ENCODE measurements at regions not wholly inside any gene's neighbourhood (a gene's known extent, or its start where the extent isn't known, plus 50 kb on each side); places are given as distances from the start of the nearest gene placed in this dataset.

DNA sequence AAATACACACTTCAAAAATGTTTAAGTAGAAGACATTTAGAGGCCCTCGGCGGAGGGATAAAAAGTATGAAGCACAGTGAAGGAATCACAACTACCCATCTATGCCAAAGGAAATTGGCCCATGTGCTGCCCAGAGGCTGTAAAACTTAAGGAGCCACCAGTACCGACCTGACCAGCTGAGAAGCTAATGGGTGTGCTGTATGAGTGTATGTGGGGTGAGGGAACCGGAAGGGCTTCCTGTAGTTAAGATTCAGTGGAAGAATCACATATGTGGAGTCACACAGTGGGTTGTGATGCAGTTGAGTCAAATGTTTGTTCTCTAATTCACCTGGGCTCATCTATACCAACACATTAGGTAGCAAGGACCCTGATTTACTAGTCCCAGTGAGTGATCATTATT is 516.0 kb upstream of the IL12A start:
- no peak overlapping the region for H3K4me3 ChIP-seq (ENCODE audit: low read length)
- no peak overlapping the region for H3K4me2 ChIP-seq (ENCODE audit: low read length)
- no peaks in the 10 kb centered on the region for H3K9me2 ChIP-seq (replicated peaks; ENCODE audit: control insufficient read depth, low read length)
- no peaks in the 10 kb centered on the region for H3K79me2 ChIP-seq (ENCODE audit: control insufficient read depth, low read length)
- H3F3A ChIP-seq (ENCODE audit: control insufficient read depth, insufficient read depth), result no peaks in the 10 kb centered on the region
- H3K9me3 ChIP-seq (ENCODE audit: control insufficient read depth, insufficient read depth, low read length), result no peaks in the 10 kb centered on the region
- no peaks in the 10 kb centered on the region for H4K20me1 ChIP-seq (ENCODE audit: control insufficient read depth, insufficient read depth, low read depth, low read length)
- H3K27me3 ChIP-seq (ENCODE audit: control insufficient read depth, low read length), result no peaks in the 10 kb centered on the region
- H3K36me3 ChIP-seq (ENCODE audit: control insufficient read depth, low read length), result no peaks in the 10 kb centered on the region
- H3K27ac ChIP-seq (ENCODE audit: low read depth, low read length), result no peak overlapping the region
- TF ChIP-seq EZH2phosphoT487 (IDR thresholded peaks at IDR 0.05; ENCODE audit: borderline replicate concordance, low read length), result no peak
- TF ChIP-seq, protein P1, sequence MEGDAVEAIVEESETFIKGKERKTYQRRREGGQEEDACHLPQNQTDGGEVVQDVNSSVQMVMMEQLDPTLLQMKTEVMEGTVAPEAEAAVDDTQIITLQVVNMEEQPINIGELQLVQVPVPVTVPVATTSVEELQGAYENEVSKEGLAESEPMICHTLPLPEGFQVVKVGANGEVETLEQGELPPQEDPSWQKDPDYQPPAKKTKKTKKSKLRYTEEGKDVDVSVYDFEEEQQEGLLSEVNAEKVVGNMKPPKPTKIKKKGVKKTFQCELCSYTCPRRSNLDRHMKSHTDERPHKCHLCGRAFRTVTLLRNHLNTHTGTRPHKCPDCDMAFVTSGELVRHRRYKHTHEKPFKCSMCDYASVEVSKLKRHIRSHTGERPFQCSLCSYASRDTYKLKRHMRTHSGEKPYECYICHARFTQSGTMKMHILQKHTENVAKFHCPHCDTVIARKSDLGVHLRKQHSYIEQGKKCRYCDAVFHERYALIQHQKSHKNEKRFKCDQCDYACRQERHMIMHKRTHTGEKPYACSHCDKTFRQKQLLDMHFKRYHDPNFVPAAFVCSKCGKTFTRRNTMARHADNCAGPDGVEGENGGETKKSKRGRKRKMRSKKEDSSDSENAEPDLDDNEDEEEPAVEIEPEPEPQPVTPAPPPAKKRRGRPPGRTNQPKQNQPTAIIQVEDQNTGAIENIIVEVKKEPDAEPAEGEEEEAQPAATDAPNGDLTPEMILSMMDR (IDR thresholded peaks at IDR 0.05; ENCODE audit: low read depth, low read length, poor library complexity, severe bottlenecking), result no peak
- no peaks in the 10 kb centered on the region for H3K4me1 ChIP-seq (ENCODE audit: control insufficient read depth, low read length)

DNA sequence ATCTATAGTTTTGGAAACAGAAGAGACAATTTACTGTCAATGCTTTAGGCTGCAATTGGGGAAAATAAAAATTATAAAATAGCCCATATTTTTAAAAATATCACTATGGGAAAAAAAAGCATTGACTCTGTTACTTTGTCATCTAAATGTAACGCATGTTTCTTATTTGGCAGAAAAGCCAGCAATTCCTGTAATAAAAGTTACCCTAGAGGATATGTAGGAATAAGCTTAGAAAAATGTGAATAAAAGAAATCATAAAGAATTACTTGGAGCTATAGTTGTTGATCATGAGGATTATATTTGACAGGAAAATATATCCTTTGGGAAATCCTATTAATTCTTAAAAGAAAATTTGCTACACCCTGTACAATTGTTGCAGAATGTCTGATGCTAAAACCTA is 515.4 kb upstream of the IL12A start:
- Histone ChIP-seq H3K36me3 (ENCODE audit: control insufficient read depth, low read length) (no peaks in the 10 kb centered on the region), H3K4me2 (ENCODE audit: low read length) (no peak overlapping the region), H3K9me2 (replicated peaks; ENCODE audit: control insufficient read depth, low read length) (no peaks in the 10 kb centered on the region), H3F3A (ENCODE audit: control insufficient read depth, insufficient read depth) (no peaks in the 10 kb centered on the region), H3K4me3 (ENCODE audit: low read length) (no peak overlapping the region), H3K4me1 (ENCODE audit: control insufficient read depth, low read length) (no peaks in the 10 kb centered on the region), H3K9me3 (ENCODE audit: control insufficient read depth, insufficient read depth, low read length) (no peaks in the 10 kb centered on the region), H3K79me2 (ENCODE audit: control insufficient read depth, low read length) (no peaks in the 10 kb centered on the region), H3K27ac (ENCODE audit: low read depth, low read length) (no peak overlapping the region), H4K20me1 (ENCODE audit: control insufficient read depth, insufficient read depth, low read depth, low read length) (no peaks in the 10 kb centered on the region), H3K27me3 (ENCODE audit: control insufficient read depth, low read length) (no peaks in the 10 kb centered on the region)
- no peak for TF ChIP-seq EZH2phosphoT487 (IDR thresholded peaks at IDR 0.05; ENCODE audit: borderline replicate concordance, low read length)
- TF ChIP-seq, protein P1 (IDR thresholded peaks at IDR 0.05; ENCODE audit: low read depth, low read length, poor library complexity, severe bottlenecking), result no peak

GRCh38 chr3:159480046-159480445 is 508.6 kb upstream of the IL12A start:
- TF ChIP-seq, protein P1 (IDR thresholded peaks at IDR 0.05; ENCODE audit: low read depth, low read length, poor library complexity, severe bottlenecking), result no peak
- TF ChIP-seq EZH2phosphoT487 (IDR thresholded peaks at IDR 0.05; ENCODE audit: borderline replicate concordance, low read length), result no peak
- Histone ChIP-seq H3F3A (ENCODE audit: control insufficient read depth, insufficient read depth) (no peaks in the 10 kb centered on the region), H3K36me3 (ENCODE audit: control insufficient read depth, low read length) (no peaks in the 10 kb centered on the region), H3K4me3 (ENCODE audit: low read length) (no peak overlapping the region), H3K4me1 (ENCODE audit: control insufficient read depth, low read length) (no peaks in the 10 kb centered on the region), H3K4me2 (ENCODE audit: low read length) (no peak overlapping the region), H3K9me2 (replicated peaks; ENCODE audit: control insufficient read depth, low read length) (no peaks in the 10 kb centered on the region), H3K9me3 (ENCODE audit: control insufficient read depth, insufficient read depth, low read length) (no peaks in the 10 kb centered on the region), H3K27me3 (ENCODE audit: control insufficient read depth, low read length) (no peaks in the 10 kb centered on the region), H3K79me2 (ENCODE audit: control insufficient read depth, low read length) (no peaks in the 10 kb centered on the region), H3K27ac (ENCODE audit: low read depth, low read length) (no peak overlapping the region), H4K20me1 (ENCODE audit: control insufficient read depth, insufficient read depth, low read depth, low read length) (no peaks in the 10 kb centered on the region)

Data from DOHH2 (cell line).